ENCODE measurements at regions not wholly inside any gene's neighbourhood (a gene's known extent, or its start where the extent isn't known, plus 50 kb on each side); places are given as distances from the start of the nearest gene placed in this dataset.

DNA sequence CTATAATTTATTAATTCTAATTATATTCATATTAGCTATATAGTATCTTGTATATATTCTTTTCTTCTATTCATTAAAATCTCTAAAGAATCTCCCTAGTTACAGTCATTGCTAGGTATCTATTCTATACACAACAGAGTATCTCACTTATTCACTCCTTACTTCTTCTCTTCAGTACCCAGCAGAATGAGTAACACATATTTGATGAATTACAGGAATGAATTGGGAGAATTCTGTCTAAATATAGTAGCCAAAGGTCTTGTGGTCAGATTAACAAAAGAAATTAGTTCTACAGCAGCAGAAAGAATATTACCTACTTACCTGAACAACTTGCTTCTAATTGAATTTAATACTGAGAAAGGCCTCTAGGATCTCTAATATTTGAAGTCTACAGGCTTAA is 758.0 kb upstream of the ZEB2 start:
- Histone ChIP-seq H3K27me3 (no peaks in the 10 kb centered on the region), H3K36me3 (no peaks in the 10 kb centered on the region), H3K9me3 (no peaks in the 10 kb centered on the region), H3K4me1 (no peaks in the 10 kb centered on the region), H3K27ac (no peak overlapping the region), H3K4me3 (no peak overlapping the region)
- intact Hi-C loops (cut with DNase I; ENCODE audit: low total_unique reads): no loop called here
- DNase-seq: no peak
- no peak for TF ChIP-seq CTCF (IDR thresholded peaks at IDR 0.05)
- TF ChIP-seq POLR2A (IDR thresholded peaks at IDR 0.05): no peak

GRCh38 chr2:145273840-145274239 is 753.9 kb upstream of the ZEB2 start:
- DNase-seq: no peak
- Histone ChIP-seq H3K4me1 (no peaks in the 10 kb centered on the region), H3K36me3 (no peaks in the 10 kb centered on the region), H3K9me3 (no peaks in the 10 kb centered on the region), H3K27ac (no peak overlapping the region), H3K27me3 (no peaks in the 10 kb centered on the region), H3K4me3 (no peak overlapping the region)
- no peak for TF ChIP-seq CTCF (IDR thresholded peaks at IDR 0.05)
- no peak for TF ChIP-seq POLR2A (IDR thresholded peaks at IDR 0.05)
- intact Hi-C loops (cut with DNase I; ENCODE audit: low total_unique reads): no loop called here

DNA sequence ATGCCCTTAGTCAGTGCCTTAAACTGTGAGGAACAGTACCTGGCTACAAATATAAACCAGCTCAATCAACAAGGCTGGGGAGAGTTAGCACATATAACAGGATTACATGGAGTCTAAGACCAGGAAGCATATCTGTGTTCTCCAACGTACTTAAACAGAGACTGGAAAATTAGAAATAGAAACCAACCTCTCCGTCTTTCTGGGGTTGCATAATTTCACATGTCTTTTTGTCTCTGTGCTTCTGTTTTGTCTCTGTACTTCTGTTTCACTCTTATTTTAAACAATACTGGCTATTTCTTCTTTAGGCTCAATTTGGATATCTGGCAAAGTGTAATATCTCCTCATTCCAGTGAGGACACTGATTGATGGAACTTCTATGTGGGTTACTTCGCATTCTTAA is 749.0 kb upstream of the ZEB2 start:
- no peak for TF ChIP-seq CTCF (IDR thresholded peaks at IDR 0.05)
- no peak for TF ChIP-seq POLR2A (IDR thresholded peaks at IDR 0.05)
- no peaks in the 10 kb centered on the region for H3K27me3 ChIP-seq
- intact Hi-C loops (cut with DNase I; ENCODE audit: low total_unique reads): no loop called here

DNA sequence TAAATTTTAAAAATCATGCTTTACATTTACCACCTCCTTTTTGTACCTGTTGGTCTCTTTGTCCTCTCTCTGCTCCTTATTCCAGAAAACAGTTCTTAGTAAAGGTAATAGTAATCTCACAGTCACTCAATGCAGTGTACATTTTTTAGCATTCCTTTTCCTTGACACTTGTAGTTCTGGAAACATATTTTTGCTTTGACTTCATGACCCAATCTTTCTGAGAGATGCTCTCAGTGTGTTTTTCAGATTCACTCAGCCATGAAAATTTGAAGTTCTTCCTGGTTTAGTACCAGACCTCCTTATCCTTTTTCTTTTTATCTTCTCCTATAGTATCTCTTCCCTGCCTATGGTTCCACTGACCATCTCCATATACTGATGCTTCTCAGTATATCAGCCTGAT is 747.5 kb upstream of the ZEB2 start:
- no peak overlapping the region for H3K4me3 ChIP-seq
- TF ChIP-seq POLR2A (IDR thresholded peaks at IDR 0.05) (no peak), CTCF (IDR thresholded peaks at IDR 0.05) (no peak)
- H3K9me3 ChIP-seq: no peaks in the 10 kb centered on the region
- no peaks in the 10 kb centered on the region for H3K27me3 ChIP-seq
- no peaks in the 10 kb centered on the region for H3K4me1 ChIP-seq
- H3K27ac ChIP-seq: no peak overlapping the region
- intact Hi-C loops (cut with DNase I; ENCODE audit: low total_unique reads): no loop called here
- H3K36me3 ChIP-seq: no peaks in the 10 kb centered on the region
- DNase-seq: no peak

More for the DNA sequence above, 749.0 kb upstream of the ZEB2 start:
- Histone ChIP-seq H3K9me3 (no peaks in the 10 kb centered on the region), H3K36me3 (no peaks in the 10 kb centered on the region), H3K27ac (no peak overlapping the region), H3K4me1 (no peaks in the 10 kb centered on the region), H3K4me3 (no peak overlapping the region)
- no peak for DNase-seq

GRCh38 chr2:145265244-145265643 is 745.3 kb upstream of the ZEB2 start:
- no peaks in the 10 kb centered on the region for H3K4me1 ChIP-seq
- intact Hi-C loops (cut with DNase I; ENCODE audit: low total_unique reads): no loop called here
- H3K27me3 ChIP-seq: no peaks in the 10 kb centered on the region
- H3K36me3 ChIP-seq: no peaks in the 10 kb centered on the region
- no peak overlapping the region for H3K4me3 ChIP-seq
- no peak overlapping the region for H3K27ac ChIP-seq
- no peak for DNase-seq
- no peaks in the 10 kb centered on the region for H3K9me3 ChIP-seq
- TF ChIP-seq CTCF (IDR thresholded peaks at IDR 0.05): no peak
- no peak for TF ChIP-seq POLR2A (IDR thresholded peaks at IDR 0.05)

Data from uterus (tissue), 3 donors.